ENCODE measurements at regions not wholly inside any gene's neighbourhood (a gene's known extent, or its start where the extent isn't known, plus 50 kb on each side); places are given as distances from the start of the nearest gene placed in this dataset.

- H3K4me3 ChIP-seq (ENCODE audit: low read depth, low read length) = no peak overlapping the region
- ChIA-PET POLR2A (no interaction called here), CTCF (interaction anchor here (1.2 kb wide), 1 partner anchor 9 kb away, joined by 3 read pairs; no protein-coding TSS in a partner anchor)
- no peaks in the 10 kb centered on the region for H3K27me3 ChIP-seq (ENCODE audit: control insufficient read depth, insufficient read depth, low read length)
- no peak for DNase-seq (ENCODE audit: low read depth)
- H3K36me3 ChIP-seq (ENCODE audit: control insufficient read depth, insufficient read depth, low read length) = no peaks in the 10 kb centered on the region
- TF ChIP-seq CTCF (IDR thresholded peaks at IDR 0.05; ENCODE audit: insufficient read depth, low read depth, low read length) = no peak
Observed at GRCh38 chr3:64936556-64936955, 248.8 kb upstream of the ADAMTS9 start.

GRCh38 chr3:64935971-64936370, 248.2 kb upstream of the ADAMTS9 start:
- DNase-seq (ENCODE audit: low read depth) = no peak
- ChIA-PET POLR2A (interaction anchor here (0.7 kb wide), 1 partner anchor 54 kb away, joined by 3 read pairs; no protein-coding TSS in a partner anchor), CTCF (interaction anchor here (1.2 kb wide), 1 partner anchor 8 kb away, joined by 3 read pairs; no protein-coding TSS in a partner anchor)
- Histone ChIP-seq H3K36me3 (ENCODE audit: control insufficient read depth, insufficient read depth, low read length) (no peaks in the 10 kb centered on the region), H3K4me3 (ENCODE audit: low read depth, low read length) (no peak overlapping the region), H3K27me3 (ENCODE audit: control insufficient read depth, insufficient read depth, low read length) (no peaks in the 10 kb centered on the region)
- TF ChIP-seq CTCF (IDR thresholded peaks at IDR 0.05; ENCODE audit: insufficient read depth, low read depth, low read length) = no peak

GRCh38 chr3:64932666-64933342, 245.0 kb upstream of the ADAMTS9 start:
- no peaks in the 10 kb centered on the region for H3K36me3 ChIP-seq (ENCODE audit: control insufficient read depth, insufficient read depth, low read length)
- POLR2A ChIA-PET = no interaction called here
- H3K27me3 ChIP-seq (ENCODE audit: control insufficient read depth, insufficient read depth, low read length) = no peaks in the 10 kb centered on the region
- DNase-seq (ENCODE audit: low read depth) = no peak
- TF ChIP-seq CTCF (IDR thresholded peaks at IDR 0.05; ENCODE audit: insufficient read depth, low read depth, low read length) = no peak
- CTCF ChIA-PET = no interaction called here
- H3K4me3 ChIP-seq (ENCODE audit: low read depth, low read length) = no peak overlapping the region

GRCh38 chr3:64932016-64932518, 244.3 kb upstream of the ADAMTS9 start:
- Histone ChIP-seq H3K36me3 (ENCODE audit: control insufficient read depth, insufficient read depth, low read length) (no peaks in the 10 kb centered on the region), H3K4me3 (ENCODE audit: low read depth, low read length) (no peak overlapping the region), H3K27me3 (ENCODE audit: control insufficient read depth, insufficient read depth, low read length) (no peaks in the 10 kb centered on the region)
- no peak for TF ChIP-seq CTCF (IDR thresholded peaks at IDR 0.05; ENCODE audit: insufficient read depth, low read depth, low read length)
- no peak for DNase-seq (ENCODE audit: low read depth)
- ChIA-PET CTCF (no interaction called here), POLR2A (no interaction called here)

GRCh38 chr3:64930891-64931290, 243.1 kb upstream of the ADAMTS9 start:
- TF ChIP-seq CTCF (IDR thresholded peaks at IDR 0.05; ENCODE audit: insufficient read depth, low read depth, low read length) = no peak
- ChIA-PET POLR2A (no interaction called here), CTCF (no interaction called here)
- no peaks in the 10 kb centered on the region for H3K36me3 ChIP-seq (ENCODE audit: control insufficient read depth, insufficient read depth, low read length)
- 0 out of 2 replicates have a peak, but pooled peaks cover 1% of the 10 kb centered on the region for H3K27me3 ChIP-seq (ENCODE audit: control insufficient read depth, insufficient read depth, low read length)
- no peak overlapping the region for H3K4me3 ChIP-seq (ENCODE audit: low read depth, low read length)
- DNase-seq (ENCODE audit: low read depth) = no peak

All from BJ (cell line).